ENCODE measurements at regions not wholly inside any gene's neighbourhood (a gene's known extent, or its start where the extent isn't known, plus 50 kb on each side); places are given as distances from the start of the nearest gene placed in this dataset.

GRCh38 chr10:81520688-81521087 lies 354.3 kb upstream of the NRG3 start:
- TF ChIP-seq CTCF (IDR thresholded peaks at IDR 0.05) (no peak), EZH2 (IDR thresholded peaks at IDR 0.05; ENCODE audit: borderline replicate concordance, insufficient read depth, low read depth, low read length, poor library complexity, severe bottlenecking) (no peak)

Measured in B cell (primary cell).